Gastrocnemius medialis (tissue), 4 donors: ENCODE measurements at regions not wholly inside any gene's neighbourhood (a gene's known extent, or its start where the extent isn't known, plus 50 kb on each side); places are given as distances from the start of the nearest gene placed in this dataset.

ENCODE experiments used
- POLR2A ChIP-seq, 2 donors: fragments of 450-650 bp; IDR thresholded peaks; one replicate each; pipeline ENCODE4 v1.6.1; 2017; ENCODE audit warnings: antibody characterized with exemption in 2 of 2, mild to moderate bottlenecking in 2 of 2, moderate library complexity in 2 of 2
- TF ChIP-seq, protein P1 (sequence below), 5 experiments: fragments of 450-650 bp in 3 of 5; fragments of 200-600 bp in 2 of 5; sonication (generic) in 2 of 5; IDR thresholded peaks in 4 of 5; conservative IDR thresholded peaks in 1 of 5; 1 replicate in 4 of 5; 2 replicates in 1 of 5; pipeline ENCODE4 v1.5.1; 2016 to 2019; ENCODE audit warnings: antibody characterized with exemption in 5 of 5, mild to moderate bottlenecking in 3 of 5, moderate library complexity in 3 of 5

DNA sequence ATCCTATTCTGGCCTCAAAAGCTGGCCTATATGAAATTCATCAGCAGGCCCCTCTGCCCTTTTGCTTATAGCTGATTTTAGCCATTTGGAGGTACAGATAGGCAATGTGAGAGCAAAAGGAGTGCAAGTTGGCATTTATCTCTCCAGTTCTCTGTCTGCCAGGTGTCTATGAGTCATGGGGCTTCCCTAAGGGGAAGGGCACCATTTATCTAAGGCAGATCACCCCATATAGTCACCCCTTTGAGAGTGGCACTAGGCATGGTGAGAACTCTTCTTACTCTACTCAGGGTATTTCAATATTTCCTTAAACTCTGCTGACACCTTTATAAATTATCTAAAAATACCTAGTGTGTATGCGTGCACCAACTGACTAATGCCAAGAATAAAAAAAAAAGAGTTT, 314.7 kb upstream of the CDH6 start:
- TF ChIP-seq, protein P1, sequence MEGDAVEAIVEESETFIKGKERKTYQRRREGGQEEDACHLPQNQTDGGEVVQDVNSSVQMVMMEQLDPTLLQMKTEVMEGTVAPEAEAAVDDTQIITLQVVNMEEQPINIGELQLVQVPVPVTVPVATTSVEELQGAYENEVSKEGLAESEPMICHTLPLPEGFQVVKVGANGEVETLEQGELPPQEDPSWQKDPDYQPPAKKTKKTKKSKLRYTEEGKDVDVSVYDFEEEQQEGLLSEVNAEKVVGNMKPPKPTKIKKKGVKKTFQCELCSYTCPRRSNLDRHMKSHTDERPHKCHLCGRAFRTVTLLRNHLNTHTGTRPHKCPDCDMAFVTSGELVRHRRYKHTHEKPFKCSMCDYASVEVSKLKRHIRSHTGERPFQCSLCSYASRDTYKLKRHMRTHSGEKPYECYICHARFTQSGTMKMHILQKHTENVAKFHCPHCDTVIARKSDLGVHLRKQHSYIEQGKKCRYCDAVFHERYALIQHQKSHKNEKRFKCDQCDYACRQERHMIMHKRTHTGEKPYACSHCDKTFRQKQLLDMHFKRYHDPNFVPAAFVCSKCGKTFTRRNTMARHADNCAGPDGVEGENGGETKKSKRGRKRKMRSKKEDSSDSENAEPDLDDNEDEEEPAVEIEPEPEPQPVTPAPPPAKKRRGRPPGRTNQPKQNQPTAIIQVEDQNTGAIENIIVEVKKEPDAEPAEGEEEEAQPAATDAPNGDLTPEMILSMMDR (IDR thresholded peaks at IDR 0.05 in 4 of 5, conservative IDR thresholded peaks at IDR 0.05 in 1 of 5), result no peak
- no peak for TF ChIP-seq POLR2A (IDR thresholded peaks at IDR 0.05)
